ENCODE measurements at regions not wholly inside any gene's neighbourhood (a gene's known extent, or its start where the extent isn't known, plus 50 kb on each side); places are given as distances from the start of the nearest gene placed in this dataset.

GRCh38 chr17:63075969-63076368 is 109.9 kb downstream of the TANC2 start:
- TF ChIP-seq CTCF (IDR thresholded peaks at IDR 0.05) (no peak), EP300 (IDR thresholded peaks at IDR 0.05) (no peak), CHD4 (IDR thresholded peaks at IDR 0.05; ENCODE audit: borderline replicate concordance) (no peak), MYC (IDR thresholded peaks at IDR 0.05; ENCODE audit: borderline replicate concordance, low read length) (no peak)

Measured in A549 (cell line).